ENCODE measurements at regions not wholly inside any gene's neighbourhood (a gene's known extent, or its start where the extent isn't known, plus 50 kb on each side); places are given as distances from the start of the nearest gene placed in this dataset.
"Not testable (repeated sequence)": the region's sequence is repeated elsewhere in the genome, so short reads cannot be mapped to it uniquely, and the experiment has no call there.

- DNase-seq, result no peak
Measured at GRCh38 chr19:31532034-31532433, 182.8 kb upstream of the TSHZ3 start.

GRCh38 chr19:31533114-31533513 is 183.9 kb upstream of the TSHZ3 start:
- no peak for DNase-seq

GRCh38 chr19:31534231-31534630 is 185.0 kb upstream of the TSHZ3 start:
- no peak for DNase-seq

- no peak for DNase-seq
Measured at GRCh38 chr19:31534786-31535657, 185.8 kb upstream of the TSHZ3 start.

- no peak for DNase-seq
Measured at GRCh38 chr19:31535691-31536460, 186.6 kb upstream of the TSHZ3 start.

- no peak for DNase-seq
Measured at GRCh38 chr19:31537136-31537535, 187.9 kb upstream of the TSHZ3 start.

- not testable (repeated sequence) for DNase-seq
Measured at GRCh38 chr19:31537902-31538301, 188.7 kb upstream of the TSHZ3 start.

GRCh38 chr19:31538879-31539278 is 189.6 kb upstream of the TSHZ3 start:
- no peak for DNase-seq

GRCh38 chr19:31539386-31539785 is 190.2 kb upstream of the TSHZ3 start:
- DNase-seq, result no peak

GRCh38 chr19:31541396-31541795 is 192.2 kb upstream of the TSHZ3 start:
- DNase-seq, result no peak

- DNase-seq, result no peak
Measured at GRCh38 chr19:31543456-31543855, 194.2 kb upstream of the TSHZ3 start.

- no peak for DNase-seq
Measured at GRCh38 chr19:31545777-31546176, 196.5 kb upstream of the TSHZ3 start.

- DNase-seq, result no peak
Measured at GRCh38 chr19:31546205-31546960, 197.1 kb upstream of the TSHZ3 start.

- DNase-seq, result no peak
Measured at GRCh38 chr19:31548941-31549340, 199.7 kb upstream of the TSHZ3 start.

GRCh38 chr19:31553112-31553845 is 204.0 kb upstream of the TSHZ3 start:
- DNase-seq, result no peak

GRCh38 chr19:31553846-31554215 is 204.6 kb upstream of the TSHZ3 start:
- no peak for DNase-seq

GRCh38 chr19:31554360-31554759 is 205.1 kb upstream of the TSHZ3 start:
- DNase-seq, result no peak

GRCh38 chr19:31555634-31556215 is 206.5 kb upstream of the TSHZ3 start:
- no peak for DNase-seq

- DNase-seq, result no peak
Measured at GRCh38 chr19:31559494-31559893, 210.3 kb upstream of the TSHZ3 start.

GRCh38 chr19:31560086-31561060 is 211.1 kb upstream of the TSHZ3 start:
- DNase-seq, result no peak

- no peak for DNase-seq
Measured at GRCh38 chr19:31562966-31563612, 213.9 kb upstream of the TSHZ3 start.
